ENCODE measurements at regions not wholly inside any gene's neighbourhood (a gene's known extent, or its start where the extent isn't known, plus 50 kb on each side); places are given as distances from the start of the nearest gene placed in this dataset.

- Mint-ChIP-seq H3K27me3 (no peaks in the 10 kb centered on the region), H3K27ac (no peak overlapping the region), H3K9me3 (ENCODE audit: insufficient read depth) (no peaks in the 10 kb centered on the region), H3K4me1 (peaks cover 27% of the 10 kb centered on the region), H3K4me3 (no peak overlapping the region)
- H3K4me3 ChIP-seq (ENCODE audit: control extremely low read depth in 1 of 5, extremely low read depth in 1 of 5, insufficient read depth in 1 of 5, low read depth in 2 of 5, low read length in 4 of 5), result no peak overlapping the region
- peaks cover 14 to 25% of the 10 kb centered on the region in 2 donors for H3K4me1 ChIP-seq (ENCODE audit: control insufficient read depth in 2 of 2, insufficient read depth in 2 of 2, low read length in 2 of 2)
- no peak overlapping the region for H2AFZ ChIP-seq (ENCODE audit: insufficient read depth, low read depth, low read length, poor library complexity, severe bottlenecking)
- no peak overlapping the region for H3K9ac ChIP-seq (ENCODE audit: low read length)
- no peak for DNase-seq
- TF ChIP-seq EZH2 (IDR thresholded peaks at IDR 0.05; ENCODE audit: borderline replicate concordance, insufficient read depth, low read depth, low read length, poor library complexity, severe bottlenecking) (no peak), CTCF (IDR thresholded peaks at IDR 0.05) (no peak)
- intact Hi-C loops (cut with micrococcal nuclease), result no loop called here
- POLR2A ChIA-PET, result no interaction called here
- ATAC-seq (ENCODE audit: low read depth), result no peak
- no peaks in the 10 kb centered on the region for H3K27me3 ChIP-seq (replicated peaks in 1 of 4; ENCODE audit: control extremely low read depth in 1 of 4, control insufficient read depth in 3 of 4, insufficient read depth in 4 of 4, low read length in 3 of 4)
- no peak overlapping the region for H3K4me2 ChIP-seq (replicated peaks; ENCODE audit: low read depth, low read length, poor library complexity, severe bottlenecking)
- H4K20me1 ChIP-seq (ENCODE audit: control insufficient read depth, insufficient read depth, low read length, poor library complexity, severe bottlenecking), result no peaks in the 10 kb centered on the region
- peaks cover 0 to 3% (median 0%) of the 10 kb centered on the region in 3 donors for H3K9me3 ChIP-seq (ENCODE audit: control extremely low read depth in 1 of 3, control insufficient read depth in 2 of 3, insufficient read depth in 1 of 3, low read length in 2 of 3)
- no peak overlapping the region for H3K27ac ChIP-seq (ENCODE audit: low read length in 2 of 2)
- no peaks in the 10 kb centered on the region for H3K36me3 ChIP-seq (replicated peaks in 1 of 2; ENCODE audit: control extremely low read depth in 1 of 2, control insufficient read depth in 1 of 2, extremely low read depth in 1 of 2, insufficient read depth in 2 of 2, low read length in 1 of 2)
- H3K79me2 ChIP-seq (ENCODE audit: control insufficient read depth, insufficient read depth, low read length), result no peaks in the 10 kb centered on the region
- CTCF ChIA-PET, result interaction anchor here (0.7 kb wide), 1 partner anchor 461 kb away, joined by 3 read pairs; no protein-coding TSS in a partner anchor
- WGBS (ENCODE audit: insufficient coverage), result 100% methylated on average over 2 of the region's 5 CpGs
Observed at GRCh38 chr5:60209146-60209840, 315.8 kb upstream of the PDE4D start.

GRCh38 chr5:60208716-60209115 lies 315.2 kb upstream of the PDE4D start:
- Mint-ChIP-seq H3K27ac (no peak overlapping the region), H3K4me1 (peaks cover 27% of the 10 kb centered on the region), H3K27me3 (no peaks in the 10 kb centered on the region), H3K4me3 (no peak overlapping the region), H3K9me3 (ENCODE audit: insufficient read depth) (no peaks in the 10 kb centered on the region)
- H3K79me2 ChIP-seq (ENCODE audit: control insufficient read depth, insufficient read depth, low read length), result no peaks in the 10 kb centered on the region
- intact Hi-C loops (cut with micrococcal nuclease), result no loop called here
- no peaks in the 10 kb centered on the region for H3K27me3 ChIP-seq (replicated peaks in 1 of 4; ENCODE audit: control extremely low read depth in 1 of 4, control insufficient read depth in 3 of 4, insufficient read depth in 4 of 4, low read length in 3 of 4)
- H3K9me3 ChIP-seq (ENCODE audit: control extremely low read depth in 1 of 3, control insufficient read depth in 2 of 3, insufficient read depth in 1 of 3, low read length in 2 of 3), result peaks cover 0 to 3% (median 0%) of the 10 kb centered on the region in 3 donors
- H3K4me3 ChIP-seq (ENCODE audit: control extremely low read depth in 1 of 5, extremely low read depth in 1 of 5, insufficient read depth in 1 of 5, low read depth in 2 of 5, low read length in 4 of 5), result no peak overlapping the region
- no peak for DNase-seq
- no peak overlapping the region for H3K9ac ChIP-seq (ENCODE audit: low read length)
- POLR2A ChIA-PET, result no interaction called here
- WGBS (ENCODE audit: insufficient coverage), result 100% methylated on average over 3 of the region's 3 CpGs
- no peaks in the 10 kb centered on the region for H3K36me3 ChIP-seq (replicated peaks in 1 of 2; ENCODE audit: control extremely low read depth in 1 of 2, control insufficient read depth in 1 of 2, extremely low read depth in 1 of 2, insufficient read depth in 2 of 2, low read length in 1 of 2)
- peaks cover 14 to 25% of the 10 kb centered on the region in 2 donors for H3K4me1 ChIP-seq (ENCODE audit: control insufficient read depth in 2 of 2, insufficient read depth in 2 of 2, low read length in 2 of 2)
- ATAC-seq (ENCODE audit: low read depth), result no peak
- no peak overlapping the region for H3K4me2 ChIP-seq (replicated peaks; ENCODE audit: low read depth, low read length, poor library complexity, severe bottlenecking)
- no peak for TF ChIP-seq CTCF (IDR thresholded peaks at IDR 0.05)
- TF ChIP-seq EZH2 (IDR thresholded peaks at IDR 0.05; ENCODE audit: borderline replicate concordance, insufficient read depth, low read depth, low read length, poor library complexity, severe bottlenecking), result no peak
- no peaks in the 10 kb centered on the region for H4K20me1 ChIP-seq (ENCODE audit: control insufficient read depth, insufficient read depth, low read length, poor library complexity, severe bottlenecking)
- no peak overlapping the region for H3K27ac ChIP-seq (ENCODE audit: low read length in 2 of 2)
- CTCF ChIA-PET, result no interaction called here
- no peak overlapping the region for H2AFZ ChIP-seq (ENCODE audit: insufficient read depth, low read depth, low read length, poor library complexity, severe bottlenecking)
